IgD-negative memory B cell (primary cell): ENCODE measurements at regions not wholly inside any gene's neighbourhood (a gene's known extent, or its start where the extent isn't known, plus 50 kb on each side); places are given as distances from the start of the nearest gene placed in this dataset.

ENCODE experiments used
- H3K27ac Mint-ChIP-seq, 3 donors: one replicate each; pipeline ENCODE4 v1.8.0; 2020 to 2022; ENCODE audit warnings: mild to moderate bottlenecking in 3 of 3, mixed read lengths in 3 of 3, moderate library complexity in 1 of 3
- H3K27me3 Mint-ChIP-seq: one replicate; pipeline ENCODE4 v1.8.0; 2021; ENCODE audit warnings: mixed read lengths
- H3K36me3 Mint-ChIP-seq: one replicate; pipeline ENCODE4 v1.8.0; 2020; ENCODE audit warnings: mild to moderate bottlenecking, mixed read lengths
- H3K4me1 Mint-ChIP-seq, 3 donors: one replicate each; pipeline ENCODE4 v1.8.0; 2020 to 2022; ENCODE audit warnings: mixed read lengths in 3 of 3, mild to moderate bottlenecking in 1 of 3
- H3K4me3 Mint-ChIP-seq, 4 donors: one replicate each; pipeline ENCODE4 v1.8.0; 2020 to 2022; ENCODE audit warnings: mild to moderate bottlenecking in 4 of 4, mixed read lengths in 4 of 4, moderate library complexity in 3 of 4
- H3K9me3 Mint-ChIP-seq, 3 donors: one replicate each; pipeline ENCODE4 v1.8.0; 2020 to 2021; ENCODE audit warnings: mixed read lengths in 3 of 3, mild to moderate bottlenecking in 1 of 3

- Mint-ChIP-seq H3K27me3 (no peaks in the 10 kb centered on the region), H3K36me3 (no peaks in the 10 kb centered on the region), H3K9me3 (no peaks in the 10 kb centered on the region), H3K4me1 (no peaks in the 10 kb centered on the region), H3K27ac (no peak overlapping the region), H3K4me3 (no peak overlapping the region)
These were observed 473.5 kb upstream of the RGMA start for GRCh38 chr15:93562395-93563123.

DNA sequence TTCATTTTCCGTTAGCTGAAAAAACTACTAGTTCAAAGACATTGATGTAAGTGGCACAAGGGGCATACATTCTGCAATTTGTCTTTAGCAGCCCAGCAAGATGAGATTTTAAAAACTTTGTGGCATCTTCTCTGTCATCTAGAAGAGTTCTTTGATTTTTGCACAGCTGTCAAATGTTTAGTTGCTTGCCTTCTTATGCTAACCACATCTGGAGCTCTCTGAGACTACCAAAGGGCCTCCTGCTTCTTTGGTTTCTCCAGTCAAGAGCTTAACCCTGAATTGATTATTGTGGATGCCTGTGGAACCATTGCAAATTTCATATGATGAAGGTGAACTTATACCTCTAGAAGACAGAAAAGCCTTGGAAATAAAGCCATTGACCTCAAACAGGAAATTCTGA lies 468.7 kb upstream of the RGMA start:
- no peak overlapping the region for H3K27ac Mint-ChIP-seq
- no peaks in the 10 kb centered on the region for H3K36me3 Mint-ChIP-seq
- no peaks in the 10 kb centered on the region for H3K4me1 Mint-ChIP-seq
- H3K27me3 Mint-ChIP-seq, result no peaks in the 10 kb centered on the region
- H3K9me3 Mint-ChIP-seq, result peaks cover 0 to 8% (median 0%) of the 10 kb centered on the region in 3 donors
- H3K4me3 Mint-ChIP-seq, result no peak overlapping the region

DNA sequence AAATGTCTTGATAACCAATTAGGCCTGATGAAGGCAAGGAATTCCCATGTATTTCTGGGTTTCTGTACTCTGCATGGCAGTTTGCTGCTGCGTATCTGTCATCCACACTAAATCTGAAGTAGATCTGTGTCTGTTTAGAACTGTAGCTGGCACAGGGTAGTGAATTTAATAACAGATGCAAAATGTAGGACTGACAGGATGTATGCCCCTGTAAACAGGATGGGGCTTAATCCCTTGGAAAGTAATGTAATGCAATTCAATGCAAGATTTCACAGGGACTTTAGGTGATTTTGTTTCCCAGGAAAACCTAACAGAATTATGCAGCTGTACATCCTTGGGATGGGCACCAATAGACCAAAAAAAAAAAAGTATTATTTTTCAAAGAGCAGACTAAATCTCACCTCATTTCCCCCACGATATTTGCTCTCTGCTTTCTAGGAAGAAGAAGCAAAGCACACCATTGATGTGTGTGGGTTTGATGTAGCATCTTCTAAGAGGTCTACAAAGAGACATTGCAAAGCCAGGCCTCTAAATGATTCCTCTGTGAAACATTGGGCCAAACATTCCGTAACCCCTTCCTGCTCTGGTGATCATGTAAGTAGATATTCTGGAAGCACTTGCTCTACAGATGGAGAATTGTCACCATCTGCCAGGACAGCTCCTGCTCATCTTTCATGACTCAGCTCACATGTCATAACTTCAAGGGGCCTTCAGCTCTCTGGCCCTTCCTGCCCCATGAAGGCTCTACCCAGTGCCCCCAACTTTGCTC lies 464.3 kb upstream of the RGMA start:
- Mint-ChIP-seq H3K4me3 (no peak overlapping the region), H3K4me1 (no peaks in the 10 kb centered on the region), H3K9me3 (peaks cover 0 to 13% (median 2%) of the 10 kb centered on the region in 3 donors), H3K27me3 (no peaks in the 10 kb centered on the region), H3K27ac (no peak overlapping the region), H3K36me3 (no peaks in the 10 kb centered on the region)

- H3K4me1 Mint-ChIP-seq, result no peaks in the 10 kb centered on the region
- H3K4me3 Mint-ChIP-seq, result no peak overlapping the region
- H3K27me3 Mint-ChIP-seq, result no peaks in the 10 kb centered on the region
- H3K36me3 Mint-ChIP-seq, result no peaks in the 10 kb centered on the region
- H3K27ac Mint-ChIP-seq, result no peak overlapping the region
- H3K9me3 Mint-ChIP-seq, result peaks cover 0 to 10% (median 7%) of the 10 kb centered on the region in 3 donors
These were observed 454.1 kb upstream of the RGMA start for GRCh38 chr15:93543093-93543492.

DNA sequence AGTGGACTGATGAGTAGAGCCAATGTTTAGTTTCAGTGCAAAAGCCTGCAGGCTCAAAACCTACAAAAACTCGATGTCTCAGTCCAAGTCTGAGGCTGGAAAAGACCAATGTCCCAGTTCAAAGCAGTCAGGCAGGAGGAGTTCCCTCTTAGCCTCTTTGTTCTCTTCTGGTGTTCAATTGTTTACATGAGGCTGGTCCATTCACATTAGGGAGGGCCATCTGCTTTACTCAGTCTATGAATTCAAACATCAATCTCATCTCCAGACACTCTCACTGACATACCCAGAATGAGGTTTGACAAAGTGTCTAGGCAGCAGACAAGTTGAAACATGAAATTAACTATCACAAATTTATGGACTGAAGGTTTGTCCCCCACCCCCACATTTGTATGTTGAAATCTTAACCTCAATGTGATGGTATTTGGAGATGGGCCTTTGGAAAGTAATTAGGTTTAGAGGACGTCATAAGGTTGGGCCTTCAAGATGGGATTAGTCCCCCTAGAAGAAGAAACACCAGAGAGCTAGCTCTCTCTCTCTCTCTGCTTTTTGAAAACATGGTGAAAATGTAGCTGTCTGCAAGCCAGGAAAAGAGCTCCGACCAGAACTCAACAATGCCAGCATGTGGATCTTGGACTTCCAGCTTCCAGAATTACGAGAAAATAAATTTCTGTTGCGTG lies 438.5 kb upstream of the RGMA start:
- Mint-ChIP-seq H3K27me3 (no peaks in the 10 kb centered on the region), H3K36me3 (no peaks in the 10 kb centered on the region), H3K27ac (no peak overlapping the region), H3K9me3 (peaks cover 2 to 10% (median 4%) of the 10 kb centered on the region in 3 donors), H3K4me1 (no peaks in the 10 kb centered on the region), H3K4me3 (no peak overlapping the region)

DNA sequence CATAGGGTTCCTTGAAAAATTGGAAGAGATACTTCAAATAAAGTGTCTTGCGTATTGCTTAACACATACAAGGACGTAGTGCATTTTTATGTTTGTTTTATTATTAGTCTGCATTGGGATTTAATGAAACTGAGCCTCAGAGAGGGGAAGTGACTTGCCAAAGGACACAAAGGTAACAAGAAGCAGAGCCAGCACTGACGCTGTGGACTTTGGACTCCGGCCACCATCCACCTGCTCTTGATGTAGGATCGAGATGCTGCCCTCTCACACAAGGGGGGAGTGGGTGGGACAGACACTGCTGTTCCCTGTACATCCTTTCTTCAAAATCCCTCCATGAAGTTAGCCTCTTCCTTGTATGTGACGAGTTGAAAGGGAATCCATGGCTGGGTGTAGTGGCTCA lies 435.4 kb upstream of the RGMA start:
- H3K9me3 Mint-ChIP-seq, result peaks cover 3 to 15% (median 4%) of the 10 kb centered on the region in 3 donors
- no peaks in the 10 kb centered on the region for H3K36me3 Mint-ChIP-seq
- H3K27ac Mint-ChIP-seq, result no peak overlapping the region
- H3K4me1 Mint-ChIP-seq, result no peaks in the 10 kb centered on the region
- H3K4me3 Mint-ChIP-seq, result no peak overlapping the region
- no peaks in the 10 kb centered on the region for H3K27me3 Mint-ChIP-seq

DNA sequence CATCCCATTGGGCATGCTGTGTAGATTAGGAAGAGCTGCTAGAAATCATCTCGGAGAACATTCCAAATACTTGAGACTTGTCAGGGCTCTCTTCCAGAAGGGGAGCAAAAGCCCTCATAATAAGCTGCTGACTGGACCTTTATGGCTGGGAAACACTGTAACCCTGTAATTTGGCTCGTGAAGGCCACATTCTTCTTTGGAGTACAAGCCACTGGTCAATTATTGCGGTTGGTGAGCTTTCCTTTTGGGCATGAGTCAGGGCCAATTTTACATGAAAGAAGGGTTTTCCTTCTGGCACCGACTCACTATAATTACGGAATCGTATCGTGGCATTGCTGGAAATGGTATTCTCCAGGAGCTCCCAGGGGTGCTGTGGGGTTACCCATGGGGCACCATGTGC lies 434.5 kb upstream of the RGMA start:
- Mint-ChIP-seq H3K4me3 (no peak overlapping the region), H3K9me3 (peaks cover 3 to 15% (median 4%) of the 10 kb centered on the region in 3 donors), H3K4me1 (no peaks in the 10 kb centered on the region), H3K27me3 (no peaks in the 10 kb centered on the region), H3K27ac (no peak overlapping the region), H3K36me3 (no peaks in the 10 kb centered on the region)

GRCh38 chr15:93520206-93520605 lies 431.2 kb upstream of the RGMA start:
- Mint-ChIP-seq H3K4me3 (no peak overlapping the region), H3K36me3 (no peaks in the 10 kb centered on the region), H3K27ac (no peak overlapping the region), H3K27me3 (no peaks in the 10 kb centered on the region), H3K4me1 (no peaks in the 10 kb centered on the region), H3K9me3 (peaks cover 3 to 8% (median 4%) of the 10 kb centered on the region in 3 donors)

DNA sequence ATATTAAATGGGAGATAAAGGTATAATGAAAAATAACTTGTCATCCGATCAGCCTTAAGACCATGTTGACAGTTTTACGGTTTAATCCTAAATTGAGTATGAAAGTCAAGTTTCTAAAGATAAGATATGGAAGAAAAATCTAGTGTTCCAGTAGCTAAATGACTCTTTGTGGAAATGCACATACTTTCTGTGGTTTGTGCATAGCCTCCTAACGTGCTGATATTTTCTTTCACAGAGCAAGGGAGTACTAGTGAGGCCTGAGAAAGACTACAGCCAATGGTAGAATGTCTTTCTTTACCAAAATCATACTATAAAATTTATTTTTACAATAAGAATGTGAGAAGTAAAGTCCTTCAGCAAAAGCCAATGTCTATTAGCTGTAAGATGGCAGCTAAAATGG lies 430.6 kb upstream of the RGMA start:
- Mint-ChIP-seq H3K27me3 (no peaks in the 10 kb centered on the region), H3K9me3 (peaks cover 1 to 5% (median 3%) of the 10 kb centered on the region in 3 donors)

DNA sequence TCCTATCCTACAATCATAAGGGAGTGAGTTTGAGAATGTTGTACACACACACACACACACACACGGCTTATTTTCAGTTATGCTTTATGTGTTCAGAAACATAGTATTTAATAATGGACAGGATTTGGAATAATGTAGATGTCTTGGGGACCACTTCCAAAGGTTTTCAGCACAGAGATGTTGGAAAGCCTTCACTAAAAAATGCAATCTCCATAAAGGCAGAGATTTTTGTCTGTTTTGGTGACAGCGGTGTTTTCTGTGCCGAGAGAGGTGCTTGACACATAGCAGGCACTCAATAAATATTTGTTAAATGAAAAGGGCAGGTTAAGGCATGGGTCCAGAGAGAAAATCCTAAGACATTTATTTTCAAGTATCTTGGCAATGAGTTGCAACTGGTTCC lies 428.2 kb upstream of the RGMA start:
- H3K27ac Mint-ChIP-seq, result no peak overlapping the region
- H3K4me1 Mint-ChIP-seq, result no peaks in the 10 kb centered on the region
- no peaks in the 10 kb centered on the region for H3K36me3 Mint-ChIP-seq
- no peak overlapping the region for H3K4me3 Mint-ChIP-seq
- no peaks in the 10 kb centered on the region for H3K27me3 Mint-ChIP-seq
- H3K9me3 Mint-ChIP-seq, result peaks cover 1 to 5% (median 3%) of the 10 kb centered on the region in 3 donors

More for the DNA sequence above, 430.6 kb upstream of the RGMA start:
- Mint-ChIP-seq H3K4me3 (no peak overlapping the region), H3K36me3 (no peaks in the 10 kb centered on the region), H3K27ac (no peak overlapping the region), H3K4me1 (no peaks in the 10 kb centered on the region)

GRCh38 chr15:93515256-93516051 lies 426.4 kb upstream of the RGMA start:
- no peaks in the 10 kb centered on the region for H3K27me3 Mint-ChIP-seq
- no peak overlapping the region for H3K27ac Mint-ChIP-seq
- H3K4me1 Mint-ChIP-seq, result no peaks in the 10 kb centered on the region
- H3K4me3 Mint-ChIP-seq, result no peak overlapping the region
- H3K36me3 Mint-ChIP-seq, result no peaks in the 10 kb centered on the region
- peaks cover 1 to 6% (median 1%) of the 10 kb centered on the region in 3 donors for H3K9me3 Mint-ChIP-seq

DNA sequence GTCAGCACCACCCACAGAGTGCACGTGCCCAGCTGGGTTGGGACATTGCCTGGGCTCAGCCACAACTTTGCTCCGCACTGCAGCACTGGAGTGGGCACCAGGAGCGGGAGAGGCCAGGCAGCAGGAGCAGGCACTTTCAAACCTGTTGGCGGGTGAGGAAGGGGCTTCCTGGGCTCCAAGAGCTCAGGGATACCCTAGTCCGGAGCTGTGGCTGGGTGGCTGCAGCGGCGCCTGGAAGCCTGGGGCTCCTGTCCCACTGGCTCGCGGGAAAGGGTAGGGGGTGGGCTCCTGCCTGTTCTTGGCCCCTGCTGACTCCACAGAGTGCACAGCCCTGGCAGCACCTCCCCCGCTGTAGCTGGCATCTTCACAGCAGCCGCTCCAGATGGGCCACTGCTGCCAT lies 417.6 kb upstream of the RGMA start:
- H3K4me1 Mint-ChIP-seq, result no peaks in the 10 kb centered on the region
- no peak overlapping the region for H3K4me3 Mint-ChIP-seq
- no peak overlapping the region for H3K27ac Mint-ChIP-seq
- H3K9me3 Mint-ChIP-seq, result peaks cover 4 to 8% (median 4%) of the 10 kb centered on the region in 3 donors
- no peaks in the 10 kb centered on the region for H3K27me3 Mint-ChIP-seq
- no peaks in the 10 kb centered on the region for H3K36me3 Mint-ChIP-seq

DNA sequence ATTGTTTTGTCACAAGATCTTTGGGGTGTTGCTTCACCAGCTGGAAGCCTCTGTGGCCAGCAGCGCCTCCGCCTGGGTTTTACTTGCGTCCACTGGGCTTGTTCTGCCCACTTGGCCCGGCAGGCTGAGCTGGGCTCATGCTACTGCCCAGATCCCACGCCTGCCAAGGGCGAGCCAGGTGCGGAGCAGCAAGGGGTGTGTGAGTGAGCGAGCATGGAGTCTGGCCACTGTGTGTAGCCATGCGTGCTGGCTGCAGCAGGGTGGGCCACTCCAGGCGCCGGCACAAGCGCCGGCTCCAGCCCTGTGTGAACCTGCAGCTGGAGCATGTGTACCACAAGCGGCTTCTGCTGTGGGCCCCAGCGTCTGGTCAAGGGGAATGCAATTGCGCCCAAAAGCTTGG lies 416.5 kb upstream of the RGMA start:
- no peaks in the 10 kb centered on the region for H3K36me3 Mint-ChIP-seq
- H3K27ac Mint-ChIP-seq, result no peak overlapping the region
- no peaks in the 10 kb centered on the region for H3K27me3 Mint-ChIP-seq
- H3K4me3 Mint-ChIP-seq, result no peak overlapping the region
- H3K9me3 Mint-ChIP-seq, result peaks cover 0 to 10% (median 4%) of the 10 kb centered on the region in 3 donors
- no peaks in the 10 kb centered on the region for H3K4me1 Mint-ChIP-seq

DNA sequence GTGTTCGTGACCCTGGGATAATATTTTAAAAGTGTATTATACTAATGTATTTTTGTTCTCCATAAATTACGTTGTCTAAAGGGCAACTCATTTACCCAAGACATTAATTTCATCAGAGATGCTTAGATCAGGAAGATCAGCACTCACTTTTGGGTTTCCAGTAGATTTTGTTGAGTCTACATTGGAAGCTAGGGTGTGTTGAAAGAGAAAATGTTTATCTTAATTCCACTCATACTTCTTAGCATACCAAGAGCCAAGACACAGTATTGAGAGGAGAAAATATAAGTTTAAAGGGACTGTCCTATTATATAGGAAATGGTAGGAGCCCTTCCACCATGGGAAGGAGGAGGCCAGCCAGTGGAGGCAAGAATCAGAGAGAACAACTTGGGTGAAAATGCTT lies 412.9 kb upstream of the RGMA start:
- Mint-ChIP-seq H3K9me3 (peaks cover 0 to 6% (median 0%) of the 10 kb centered on the region in 3 donors), H3K4me1 (no peaks in the 10 kb centered on the region), H3K36me3 (no peaks in the 10 kb centered on the region), H3K27me3 (no peaks in the 10 kb centered on the region), H3K27ac (no peak overlapping the region), H3K4me3 (no peak overlapping the region)

GRCh38 chr15:93500155-93500554 lies 411.1 kb upstream of the RGMA start:
- Mint-ChIP-seq H3K4me1 (no peaks in the 10 kb centered on the region), H3K4me3 (no peak overlapping the region), H3K27me3 (no peaks in the 10 kb centered on the region), H3K9me3 (peaks cover 0 to 6% (median 0%) of the 10 kb centered on the region in 3 donors), H3K36me3 (no peaks in the 10 kb centered on the region), H3K27ac (no peak overlapping the region)
